ENCODE measurements at regions not wholly inside any gene's neighbourhood (a gene's known extent, or its start where the extent isn't known, plus 50 kb on each side); places are given as distances from the start of the nearest gene placed in this dataset.

DNA sequence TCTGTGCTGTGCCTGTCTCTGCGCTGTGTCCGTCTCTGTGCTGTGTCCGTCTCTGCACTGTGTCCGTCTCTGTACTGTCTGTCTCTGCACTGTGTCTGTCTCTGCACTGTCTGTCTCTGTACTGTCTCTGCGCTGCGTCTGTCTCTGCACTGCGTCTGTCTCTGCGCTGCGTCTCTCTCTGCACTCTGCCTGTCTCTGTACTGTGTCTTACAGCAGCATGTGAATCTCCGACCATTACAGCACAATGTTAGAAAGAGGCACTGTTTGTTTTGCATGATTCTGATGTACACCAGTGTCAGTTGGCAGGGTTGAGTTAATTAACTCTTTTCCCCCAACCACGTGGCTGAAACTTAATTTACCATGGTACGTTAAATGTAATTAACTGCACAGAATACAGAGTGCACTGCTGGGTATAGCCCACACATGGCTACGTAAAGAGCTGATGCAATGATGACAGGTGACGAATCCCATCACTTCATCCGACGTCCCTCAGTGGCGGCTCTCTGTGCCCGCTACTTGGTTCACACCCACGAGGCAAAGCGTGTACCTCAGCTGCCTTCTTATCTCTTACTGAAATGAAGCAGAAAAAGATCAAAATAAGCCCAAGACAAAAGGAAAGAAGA lies 127.7 kb upstream of the SFSWAP start:
- TF ChIP-seq GATA3 (IDR thresholded peaks at IDR 0.05; ENCODE audit: low read depth, low read length) (no peak), GATA2 (IDR thresholded peaks at IDR 0.05; ENCODE audit: low read depth, low read length) (no peak)
